Astrocyte of the spinal cord (primary cell): ENCODE measurements at regions not wholly inside any gene's neighbourhood (a gene's known extent, or its start where the extent isn't known, plus 50 kb on each side); places are given as distances from the start of the nearest gene placed in this dataset.

Experiments used
- DNase-seq: peaks from one replicate; pipeline ENCODE4 v3.0.0; 2011; ENCODE audit warnings: low read depth, low spot score
- H3K4me3 ChIP-seq: 2 replicates; pipeline ENCODE4 v1.5.1; 2011; ENCODE audit warnings: low read depth, mild to moderate bottlenecking, low read length, moderate library complexity
- CTCF ChIP-seq: IDR thresholded peaks from 2 replicates; pipeline ENCODE4 v1.5.1; 2012; ENCODE audit warnings: low read depth, mild to moderate bottlenecking, low read length, inconsistent platforms
- in situ Hi-C: cut with HindIII; loops from 2 replicates; pipeline ENCODE4 v1.10.0; 2017; ENCODE audit warnings: low sequenced_read_pairs

- TF ChIP-seq CTCF = no peak
- in situ Hi-C loops = no loop called here
- no peak for DNase-seq
- no peak overlapping the region for H3K4me3 ChIP-seq
Measured at GRCh38 chr12:127107744-127108143, 1159.2 kb upstream of the TMEM132C start.

GRCh38 chr12:127108360-127109215 lies 1158.4 kb upstream of the TMEM132C start:
- in situ Hi-C loops = no loop called here
- peak; percentile 63 for DNase-seq
- TF ChIP-seq CTCF = peak; percentile 72
- no peak overlapping the region for H3K4me3 ChIP-seq

- no peak for DNase-seq
- in situ Hi-C loops = no loop called here
- no peak for TF ChIP-seq CTCF
- no peak overlapping the region for H3K4me3 ChIP-seq
Measured at GRCh38 chr12:127113945-127114344, 1153.0 kb upstream of the TMEM132C start.

- DNase-seq = no peak
- in situ Hi-C loops = no loop called here
- no peak for TF ChIP-seq CTCF
- H3K4me3 ChIP-seq = no peak overlapping the region
Measured at GRCh38 chr12:127115468-127116035, 1151.4 kb upstream of the TMEM132C start.

- H3K4me3 ChIP-seq = no peak overlapping the region
- no peak for DNase-seq
- in situ Hi-C loops = no loop called here
- TF ChIP-seq CTCF = no peak
Measured at GRCh38 chr12:127118251-127118650, 1148.7 kb upstream of the TMEM132C start.

- H3K4me3 ChIP-seq = no peak overlapping the region
- no peak for TF ChIP-seq CTCF
- in situ Hi-C loops = no loop called here
- DNase-seq = no peak
Measured at GRCh38 chr12:127119600-127120140, 1147.3 kb upstream of the TMEM132C start.
